ENCODE measurements at regions not wholly inside any gene's neighbourhood (a gene's known extent, or its start where the extent isn't known, plus 50 kb on each side); places are given as distances from the start of the nearest gene placed in this dataset.

DNA sequence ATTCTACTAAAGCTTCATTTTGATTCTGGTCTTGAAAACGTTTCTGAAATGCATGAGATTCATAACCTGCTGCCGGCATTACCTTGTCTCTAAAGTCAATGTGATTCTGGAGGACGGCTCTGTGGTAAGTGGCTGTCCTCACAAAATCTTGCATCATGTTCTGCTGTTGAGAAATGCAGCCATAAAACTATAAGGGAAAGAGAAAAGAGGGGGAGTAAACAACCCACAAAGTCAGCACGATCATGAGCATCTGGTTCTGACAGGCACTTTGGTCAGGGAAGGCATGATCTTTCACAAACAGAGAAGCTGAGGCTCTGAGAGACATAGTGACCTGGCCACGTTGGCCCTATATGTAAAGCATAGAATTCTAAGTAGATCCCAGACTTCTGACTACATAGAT, 168.9 kb upstream of the PUM3 start:
- H3K4me1 ChIP-seq, result no peaks in the 10 kb centered on the region
- H3K9me3 ChIP-seq, result peaks cover 0 to 4% of the 10 kb centered on the region in 2 donors
- no peak overlapping the region for H3K4me3 ChIP-seq
- ATAC-seq (peak; percentile 19), DNase-seq (no peak)
- intact Hi-C loops (cut with DNase I), result no loop called here
- H3K27ac ChIP-seq, result no peak overlapping the region
- TF ChIP-seq, protein P1, sequence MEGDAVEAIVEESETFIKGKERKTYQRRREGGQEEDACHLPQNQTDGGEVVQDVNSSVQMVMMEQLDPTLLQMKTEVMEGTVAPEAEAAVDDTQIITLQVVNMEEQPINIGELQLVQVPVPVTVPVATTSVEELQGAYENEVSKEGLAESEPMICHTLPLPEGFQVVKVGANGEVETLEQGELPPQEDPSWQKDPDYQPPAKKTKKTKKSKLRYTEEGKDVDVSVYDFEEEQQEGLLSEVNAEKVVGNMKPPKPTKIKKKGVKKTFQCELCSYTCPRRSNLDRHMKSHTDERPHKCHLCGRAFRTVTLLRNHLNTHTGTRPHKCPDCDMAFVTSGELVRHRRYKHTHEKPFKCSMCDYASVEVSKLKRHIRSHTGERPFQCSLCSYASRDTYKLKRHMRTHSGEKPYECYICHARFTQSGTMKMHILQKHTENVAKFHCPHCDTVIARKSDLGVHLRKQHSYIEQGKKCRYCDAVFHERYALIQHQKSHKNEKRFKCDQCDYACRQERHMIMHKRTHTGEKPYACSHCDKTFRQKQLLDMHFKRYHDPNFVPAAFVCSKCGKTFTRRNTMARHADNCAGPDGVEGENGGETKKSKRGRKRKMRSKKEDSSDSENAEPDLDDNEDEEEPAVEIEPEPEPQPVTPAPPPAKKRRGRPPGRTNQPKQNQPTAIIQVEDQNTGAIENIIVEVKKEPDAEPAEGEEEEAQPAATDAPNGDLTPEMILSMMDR (IDR thresholded peaks at IDR 0.05), result no peak
- no peaks in the 10 kb centered on the region for H3K36me3 ChIP-seq
- no peaks in the 10 kb centered on the region for H3K27me3 ChIP-seq

DNA sequence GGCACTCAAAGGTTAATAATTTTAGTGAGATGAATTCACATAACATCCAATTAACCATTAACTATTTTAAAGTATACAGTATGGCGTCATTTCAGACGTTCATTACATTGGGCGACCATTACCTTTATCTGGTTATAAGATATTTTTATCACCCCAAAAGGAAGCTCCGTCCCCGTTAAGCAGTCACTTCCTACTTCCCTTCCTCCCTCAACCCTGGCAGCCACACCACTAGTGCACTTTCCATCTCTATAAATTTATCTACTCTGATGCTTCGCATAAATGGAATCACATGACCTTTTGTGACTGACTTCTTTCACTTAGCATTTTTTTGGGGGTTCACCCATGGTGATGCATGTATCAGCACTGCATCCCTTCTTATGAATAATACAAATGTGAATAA, 168.3 kb upstream of the PUM3 start:
- Histone ChIP-seq H3K36me3 (no peaks in the 10 kb centered on the region), H3K4me1 (no peaks in the 10 kb centered on the region), H3K4me3 (no peak overlapping the region), H3K27me3 (no peaks in the 10 kb centered on the region), H3K27ac (no peak overlapping the region), H3K9me3 (peaks cover 0 to 4% of the 10 kb centered on the region in 2 donors)
- ATAC-seq, result no peak
- intact Hi-C loops (cut with DNase I), result no loop called here
- no peak for DNase-seq
- TF ChIP-seq, protein P1 (IDR thresholded peaks at IDR 0.05), result no peak

DNA sequence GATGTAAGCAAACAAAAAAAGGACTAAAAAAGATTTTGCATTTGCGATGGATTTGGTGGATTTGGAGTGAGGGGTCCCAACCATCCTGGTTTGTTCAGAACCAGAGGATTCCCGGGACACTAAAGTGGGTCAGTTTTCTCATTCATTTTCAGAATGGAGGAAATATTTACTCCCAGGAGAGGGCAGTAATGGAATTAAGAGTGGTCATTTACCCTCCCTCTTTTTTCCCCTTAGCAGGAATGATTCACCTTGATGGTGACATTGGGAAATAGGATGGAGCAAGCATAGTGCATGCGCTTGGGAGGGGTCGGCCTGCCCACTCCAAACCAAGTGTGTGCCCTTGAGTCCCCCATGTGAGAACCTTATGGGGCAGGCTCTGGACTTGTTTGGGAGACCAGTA, 164.2 kb upstream of the PUM3 start:
- Histone ChIP-seq H3K4me1 (no peaks in the 10 kb centered on the region), H3K9me3 (peaks cover 0 to 4% of the 10 kb centered on the region in 2 donors), H3K27me3 (no peaks in the 10 kb centered on the region), H3K4me3 (no peak overlapping the region), H3K36me3 (no peaks in the 10 kb centered on the region), H3K27ac (no peak overlapping the region)
- TF ChIP-seq, protein P1 (IDR thresholded peaks at IDR 0.05), result no peak
- DNase-seq (no peak), ATAC-seq (no peak)
- intact Hi-C loops (cut with DNase I), result no loop called here

DNA sequence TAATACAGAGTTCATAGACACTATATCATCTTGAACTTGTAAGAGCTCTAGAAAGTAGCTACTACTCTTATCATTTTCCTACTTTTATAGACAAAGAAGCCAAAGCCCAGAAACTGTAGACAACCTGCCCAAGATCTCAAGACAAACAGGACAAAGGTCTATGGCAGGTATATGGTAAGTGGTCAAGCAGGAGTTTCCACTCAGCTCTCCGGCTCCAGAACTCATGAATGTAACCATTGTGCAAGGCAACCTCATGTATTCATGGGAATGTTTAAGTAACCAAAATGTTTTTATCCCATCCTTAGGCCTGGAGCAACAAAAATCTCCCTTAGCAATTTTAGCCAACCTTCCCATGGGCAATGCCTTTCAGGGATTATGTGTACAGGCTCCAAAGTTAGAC, 163.4 kb upstream of the PUM3 start:
- Histone ChIP-seq H3K36me3 (no peaks in the 10 kb centered on the region), H3K27ac (no peak overlapping the region), H3K4me1 (no peaks in the 10 kb centered on the region), H3K9me3 (peaks cover 0 to 4% of the 10 kb centered on the region in 2 donors), H3K4me3 (no peak overlapping the region), H3K27me3 (no peaks in the 10 kb centered on the region)
- ATAC-seq, result no peak
- intact Hi-C loops (cut with DNase I), result no loop called here
- DNase-seq, result no peak
- TF ChIP-seq, protein P1 (IDR thresholded peaks at IDR 0.05), result no peak

DNA sequence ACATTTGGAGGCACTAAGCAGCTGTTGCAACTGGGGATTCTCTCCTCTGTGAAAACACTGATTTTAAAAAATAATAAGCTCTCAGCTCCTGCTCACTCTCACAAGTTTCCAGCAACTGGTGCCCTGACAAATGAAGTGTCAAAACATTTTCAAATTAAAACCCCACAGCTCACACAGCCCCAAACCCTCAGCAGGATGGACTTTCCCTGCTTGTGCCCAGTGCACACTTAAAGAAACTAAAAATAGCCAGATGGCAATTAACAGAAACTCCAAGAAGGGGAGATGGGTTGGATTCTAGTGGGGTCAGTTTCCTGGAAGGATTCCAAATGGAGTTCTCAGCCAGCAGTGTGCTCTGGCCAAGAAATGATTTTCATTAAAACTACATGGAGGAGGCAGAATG, 163.0 kb upstream of the PUM3 start:
- ATAC-seq (no peak), DNase-seq (peak in 1 of 4 donors; percentile 24)
- intact Hi-C loops (cut with DNase I), result no loop called here
- Histone ChIP-seq H3K9me3 (peaks cover 0 to 4% of the 10 kb centered on the region in 2 donors), H3K27ac (no peak overlapping the region), H3K4me1 (no peaks in the 10 kb centered on the region), H3K36me3 (no peaks in the 10 kb centered on the region), H3K27me3 (no peaks in the 10 kb centered on the region), H3K4me3 (no peak overlapping the region)
- TF ChIP-seq, protein P1 (IDR thresholded peaks at IDR 0.05), result no peak

Data from left lung (tissue), 4 donors.